ENCODE measurements at regions not wholly inside any gene's neighbourhood (a gene's known extent, or its start where the extent isn't known, plus 50 kb on each side); places are given as distances from the start of the nearest gene placed in this dataset.

DNA sequence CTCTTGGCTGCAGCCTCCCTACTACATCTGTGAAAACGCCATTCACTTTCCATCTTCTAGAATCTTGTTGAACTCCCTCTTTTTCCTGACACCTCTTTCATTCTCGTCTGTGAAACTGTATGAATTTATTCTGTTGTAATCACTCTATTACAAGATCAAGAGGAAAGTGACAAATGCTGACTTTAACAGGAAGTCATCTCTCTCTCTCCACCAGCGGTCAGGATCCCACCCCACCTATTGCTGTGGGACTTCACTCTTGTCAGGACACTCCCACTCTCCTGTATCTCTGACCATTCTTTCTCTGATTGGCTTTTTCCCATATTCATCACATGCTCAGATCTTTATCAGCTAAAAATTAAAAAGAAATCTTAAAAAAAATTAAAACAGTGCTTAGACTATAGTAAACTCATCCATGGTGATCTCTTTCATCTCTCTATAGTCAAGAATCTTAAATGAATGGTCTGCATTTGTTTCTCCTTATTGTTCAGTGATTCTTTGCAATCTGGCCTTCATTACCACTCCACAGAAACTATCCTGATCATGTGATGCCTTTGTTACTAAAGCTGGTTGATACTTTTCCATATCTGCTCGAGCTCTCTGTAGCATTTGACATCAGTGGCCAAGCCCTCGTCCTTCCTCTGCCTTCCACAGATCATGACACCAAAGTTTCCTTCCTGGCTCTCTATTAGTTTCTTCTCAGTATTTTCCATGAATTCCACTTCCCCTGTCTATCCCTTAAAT, 113.6 kb downstream of the UCHL5 start:
- Histone ChIP-seq H3K4me1 (ENCODE audit: control insufficient read depth in 4 of 4, insufficient read depth in 4 of 4, low read length in 3 of 4) (no peaks in the 10 kb centered on the region), H3K36me3 (ENCODE audit: control insufficient read depth in 4 of 4, insufficient read depth in 3 of 4, low read depth in 1 of 4, low read length in 3 of 4) (no peaks in the 10 kb centered on the region), H3K27ac (ENCODE audit: low read depth in 1 of 2, low read length in 2 of 2) (no peak overlapping the region), H3K9ac (ENCODE audit: low read depth in 1 of 2, low read length in 2 of 2) (no peak overlapping the region), H3K4me3 (ENCODE audit: low read depth in 1 of 3, low read length in 3 of 3) (no peak overlapping the region), H3K9me3 (ENCODE audit: control insufficient read depth in 4 of 4, low read length in 3 of 4) (no peaks in the 10 kb centered on the region), H3K27me3 (ENCODE audit: control insufficient read depth in 4 of 4, insufficient read depth in 4 of 4, low read length in 3 of 4) (no peaks in the 10 kb centered on the region)
- no peak for DNase-seq (ENCODE audit: low spot score)
- TF ChIP-seq RXRA (IDR thresholded peaks at IDR 0.05) (no peak), TAF1 (conservative IDR thresholded peaks at IDR 0.05) (no peak), YY1 (IDR thresholded peaks at IDR 0.05) (no peak), JUND (IDR thresholded peaks at IDR 0.05) (no peak), HNF4A (conservative IDR thresholded peaks at IDR 0.05) (no peak), RAD21 (IDR thresholded peaks at IDR 0.05) (no peak), HNF4G (IDR thresholded peaks at IDR 0.05) (no peak)
- TF ChIP-seq, protein P1, sequence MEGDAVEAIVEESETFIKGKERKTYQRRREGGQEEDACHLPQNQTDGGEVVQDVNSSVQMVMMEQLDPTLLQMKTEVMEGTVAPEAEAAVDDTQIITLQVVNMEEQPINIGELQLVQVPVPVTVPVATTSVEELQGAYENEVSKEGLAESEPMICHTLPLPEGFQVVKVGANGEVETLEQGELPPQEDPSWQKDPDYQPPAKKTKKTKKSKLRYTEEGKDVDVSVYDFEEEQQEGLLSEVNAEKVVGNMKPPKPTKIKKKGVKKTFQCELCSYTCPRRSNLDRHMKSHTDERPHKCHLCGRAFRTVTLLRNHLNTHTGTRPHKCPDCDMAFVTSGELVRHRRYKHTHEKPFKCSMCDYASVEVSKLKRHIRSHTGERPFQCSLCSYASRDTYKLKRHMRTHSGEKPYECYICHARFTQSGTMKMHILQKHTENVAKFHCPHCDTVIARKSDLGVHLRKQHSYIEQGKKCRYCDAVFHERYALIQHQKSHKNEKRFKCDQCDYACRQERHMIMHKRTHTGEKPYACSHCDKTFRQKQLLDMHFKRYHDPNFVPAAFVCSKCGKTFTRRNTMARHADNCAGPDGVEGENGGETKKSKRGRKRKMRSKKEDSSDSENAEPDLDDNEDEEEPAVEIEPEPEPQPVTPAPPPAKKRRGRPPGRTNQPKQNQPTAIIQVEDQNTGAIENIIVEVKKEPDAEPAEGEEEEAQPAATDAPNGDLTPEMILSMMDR (IDR thresholded peaks at IDR 0.05; ENCODE audit: low read depth, low read length, missing input control): no peak
- 83% methylated on average over 5 of the region's 5 CpGs for WGBS

- Histone ChIP-seq H3K36me3 (ENCODE audit: control insufficient read depth in 4 of 4, insufficient read depth in 3 of 4, low read depth in 1 of 4, low read length in 3 of 4) (no peaks in the 10 kb centered on the region), H3K4me3 (ENCODE audit: low read depth in 1 of 3, low read length in 3 of 3) (no peak overlapping the region), H3K9ac (ENCODE audit: low read depth in 1 of 2, low read length in 2 of 2) (no peak overlapping the region), H3K4me1 (ENCODE audit: control insufficient read depth in 4 of 4, insufficient read depth in 4 of 4, low read length in 3 of 4) (no peaks in the 10 kb centered on the region), H3K27ac (ENCODE audit: low read depth in 1 of 2, low read length in 2 of 2) (no peak overlapping the region), H3K27me3 (ENCODE audit: control insufficient read depth in 4 of 4, insufficient read depth in 4 of 4, low read length in 3 of 4) (no peaks in the 10 kb centered on the region), H3K9me3 (ENCODE audit: control insufficient read depth in 4 of 4, low read length in 3 of 4) (no peaks in the 10 kb centered on the region)
- 92% methylated on average over 5 of the region's 5 CpGs for WGBS
- TF ChIP-seq GABPA (IDR thresholded peaks at IDR 0.05 in 1 of 2, conservative IDR thresholded peaks at IDR 0.05 in 1 of 2) (no peak), EGR1 (IDR thresholded peaks at IDR 0.05; ENCODE audit: low read depth in 2 of 2) (no peak), FOXA2 (IDR thresholded peaks at IDR 0.05) (no peak), JUND (IDR thresholded peaks at IDR 0.05) (no peak), RAD21 (IDR thresholded peaks at IDR 0.05) (no peak), REST (IDR thresholded peaks at IDR 0.05) (no peak), TAF1 (conservative IDR thresholded peaks at IDR 0.05) (no peak), SP1 (IDR thresholded peaks at IDR 0.05) (no peak), FOXA1 (IDR thresholded peaks at IDR 0.05) (no peak), HNF4A (conservative IDR thresholded peaks at IDR 0.05) (no peak), RXRA (IDR thresholded peaks at IDR 0.05) (no peak), YY1 (IDR thresholded peaks at IDR 0.05) (no peak), NR2F2 (IDR thresholded peaks at IDR 0.05) (no peak), HNF4G (IDR thresholded peaks at IDR 0.05) (no peak), ZBTB33 (IDR thresholded peaks at IDR 0.05) (no peak)
- TF ChIP-seq, protein P2, sequence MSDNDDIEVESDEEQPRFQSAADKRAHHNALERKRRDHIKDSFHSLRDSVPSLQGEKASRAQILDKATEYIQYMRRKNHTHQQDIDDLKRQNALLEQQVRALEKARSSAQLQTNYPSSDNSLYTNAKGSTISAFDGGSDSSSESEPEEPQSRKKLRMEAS (IDR thresholded peaks at IDR 0.05): no peak
- TF ChIP-seq, protein P1 (IDR thresholded peaks at IDR 0.05; ENCODE audit: low read depth, low read length, missing input control): no peak
- TF ChIP-seq, protein P3, sequence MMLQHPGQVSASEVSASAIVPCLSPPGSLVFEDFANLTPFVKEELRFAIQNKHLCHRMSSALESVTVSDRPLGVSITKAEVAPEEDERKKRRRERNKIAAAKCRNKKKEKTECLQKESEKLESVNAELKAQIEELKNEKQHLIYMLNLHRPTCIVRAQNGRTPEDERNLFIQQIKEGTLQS (IDR thresholded peaks at IDR 0.05): no peak
- no peak for DNase-seq (ENCODE audit: low spot score)
Observed at GRCh38 chr1:192949783-192950182, 109.4 kb downstream of the UCHL5 start.
